Endothelial cell of umbilical vein (primary cell): ENCODE measurements at regions not wholly inside any gene's neighbourhood (a gene's known extent, or its start where the extent isn't known, plus 50 kb on each side); places are given as distances from the start of the nearest gene placed in this dataset.

ENCODE experiments used
- BruUV-seq: library from RNA; stranded (reverse); fragments of 400-500 nt; replicated peaks from 2 replicates; lab custom pipeline; 2021; lab: Mats Ljungman, UMichigan
- CTCF ChIA-PET: fragments of 300-600, 350-600 bp; sonication (Branson Sonifier 250); formaldehyde crosslinking; loops from one replicate; lab custom pipeline; 2021; ENCODE audit warnings: antibody characterized with exemption, inconsistent platforms; lab: Charles Lee
- POLR2A ChIA-PET: fragments of 300-600, 350-600 bp; sonication (Branson Sonifier 250); formaldehyde crosslinking; loops from one replicate; lab custom pipeline; 2021; ENCODE audit warnings: antibody characterized with exemption, inconsistent platforms; lab: Charles Lee
- DNase-seq: peaks from one replicate; pipeline ENCODE4 v3.0.0-alpha.2; 2011; ENCODE audit warnings: low read depth, low spot score
- FAIRE-seq: peaks from 2 replicates; lab custom pipeline; 2011; peaks lifted over from hg19 to GRCh38; lab: Jason Lieb, UNC
- H2AFZ ChIP-seq: 2 replicates; pipeline ENCODE4 v1.6.0; 2012; ENCODE audit warnings: low read depth, low read length, control low read depth, inconsistent platforms
- H3K27ac ChIP-seq: 2 replicates; pipeline ENCODE4 v1.5.1; 2011; ENCODE audit warnings: low read depth, mild to moderate bottlenecking, control low read depth, low read length, moderate library complexity; ENCODE audit not compliant: insufficient read depth
- H3K27me3 ChIP-seq, 2 experiments: 2 replicates each; pipeline versions ENCODE4 v1.6.0 to v1.6.1; 2011; ENCODE audit warnings: low read length in 2 of 2, mixed read lengths in 1 of 2; ENCODE audit not compliant: control insufficient read depth in 2 of 2, insufficient read depth in 2 of 2
- H3K36me3 ChIP-seq, 2 experiments: 2 replicates in 1 of 2; 3 replicates in 1 of 2; pipeline ENCODE4 v1.5.1; 2011; ENCODE audit warnings: low read length in 2 of 2, mild to moderate bottlenecking in 1 of 2, moderate library complexity in 1 of 2; ENCODE audit not compliant: control insufficient read depth in 2 of 2, insufficient read depth in 2 of 2; ENCODE audit errors: extremely low read depth in 1 of 2
- H3K4me1 ChIP-seq: 3 replicates; pipeline ENCODE4 v1.5.1; 2011; ENCODE audit warnings: mild to moderate bottlenecking, low read length; ENCODE audit not compliant: control insufficient read depth, insufficient read depth; ENCODE audit errors: extremely low read depth
- H3K4me2 ChIP-seq: 2 replicates; pipeline ENCODE4 v1.6.1; 2011; ENCODE audit warnings: low read length, control low read depth, mixed read lengths; ENCODE audit not compliant: insufficient read depth
- H3K4me3 ChIP-seq, 3 experiments: fragments of 200-600 bp in 1 of 3; sonication (generic), shearing (Covaris generic) in 1 of 3; replicated peaks in 1 of 3; 2 replicates each; pipeline ENCODE4 v1.5.1; 2011 to 2016; ENCODE audit warnings: control low read depth in 3 of 3, low read length in 3 of 3, mild to moderate bottlenecking in 2 of 3, inconsistent platforms in 1 of 3, low read depth in 1 of 3, moderate library complexity in 1 of 3; ENCODE audit not compliant: insufficient read depth in 1 of 3
- H3K79me2 ChIP-seq: 2 replicates; pipeline ENCODE4 v1.6.0; 2012; ENCODE audit warnings: low read length, inconsistent platforms; ENCODE audit not compliant: control insufficient read depth, insufficient read depth
- H3K9ac ChIP-seq: replicated peaks from 2 replicates; pipeline ENCODE3; 2011; ENCODE audit warnings: low read length, control low read depth; ENCODE audit not compliant: insufficient read depth; ENCODE audit errors: extremely low read depth
- H3K9me1 ChIP-seq: replicated peaks from 3 replicates; pipeline ENCODE4 v1.6.0; 2011; ENCODE audit warnings: mild to moderate bottlenecking, low read length; ENCODE audit not compliant: control insufficient read depth, insufficient read depth; ENCODE audit errors: extremely low read depth
- H3K9me3 ChIP-seq: replicated peaks from 2 replicates; pipeline ENCODE4 v1.5.1; 2012; ENCODE audit warnings: low read length, inconsistent platforms; ENCODE audit not compliant: control insufficient read depth, insufficient read depth
- H4K20me1 ChIP-seq: replicated peaks from 2 replicates; pipeline ENCODE3; 2011; ENCODE audit warnings: mild to moderate bottlenecking, low read length; ENCODE audit not compliant: control insufficient read depth, insufficient read depth; ENCODE audit errors: extremely low read depth
- CTCF ChIP-seq, 2 donors: IDR thresholded peaks; 1 replicate in 1 of 2; 2 replicates in 1 of 2; pipeline ENCODE4 v1.5.1; 2011; ENCODE audit warnings: low read length in 2 of 2, mild to moderate bottlenecking in 2 of 2, moderate library complexity in 2 of 2, control low read depth in 1 of 2, inconsistent platforms in 1 of 2, low read depth in 1 of 2; ENCODE audit not compliant: insufficient read depth in 1 of 2; ENCODE audit errors: extremely low read depth in 1 of 2
- EZH2 ChIP-seq: IDR thresholded peaks from 2 replicates; pipeline ENCODE4 v1.6.1; 2012; ENCODE audit warnings: borderline replicate concordance, low read depth, mild to moderate bottlenecking, moderate library complexity, low read length, inconsistent platforms; ENCODE audit not compliant: severe bottlenecking
- FOS ChIP-seq: IDR thresholded peaks from 2 replicates; pipeline ENCODE4 v1.6.1; 2011; ENCODE audit warnings: mild to moderate bottlenecking, low read length, moderate library complexity, borderline replicate concordance; ENCODE audit not compliant: insufficient read depth
- GATA2 ChIP-seq: IDR thresholded peaks from 2 replicates; pipeline ENCODE4 v1.7.0; 2011; ENCODE audit warnings: low read depth, mild to moderate bottlenecking, moderate library complexity, mixed read lengths, low read length; ENCODE audit not compliant: insufficient read length, insufficient read depth
- JUN ChIP-seq: IDR thresholded peaks from 2 replicates; pipeline ENCODE4 v1.6.1; 2011; ENCODE audit warnings: borderline replicate concordance, low read depth; ENCODE audit not compliant: insufficient read length, insufficient read depth
- MAX ChIP-seq: IDR thresholded peaks from 2 replicates; pipeline ENCODE4 v1.6.1; 2011; ENCODE audit not compliant: insufficient read depth, insufficient read length
- MYC ChIP-seq: IDR thresholded peaks from one replicate; pipeline ENCODE4 v1.6.1; 2011; ENCODE audit warnings: mild to moderate bottlenecking, low read depth, low read length
- POLR2A ChIP-seq: IDR thresholded peaks from 2 replicates; pipeline ENCODE4 v1.6.1; 2012; ENCODE audit warnings: low read depth, mild to moderate bottlenecking, control low read depth, low read length
- POLR2AphosphoS5 ChIP-seq: IDR thresholded peaks from 2 replicates; pipeline ENCODE4 v1.6.1; 2012; ENCODE audit warnings: low read depth, mild to moderate bottlenecking, control low read depth, low read length, moderate library complexity; ENCODE audit not compliant: insufficient read depth
- dilution Hi-C: fragments of 300-500 bp; cut with MboI; formaldehyde crosslinking; loops from one replicate; pipeline ENCODE4 v1.15.0; 2019; ENCODE audit warnings: low sequenced_read_pairs; ENCODE audit not compliant: extremely low pct_ligation_motif_present
- intact Hi-C: fragments of 100-400 bp; cut with micrococcal nuclease; formaldehyde crosslinking; loops from one replicate; pipeline ENCODE4 v1.10.0; 2022

GRCh38 chr22:47284822-47285221 lies 522.4 kb downstream of the TBC1D22A start:
- Histone ChIP-seq H3K4me1 (no peaks in the 10 kb centered on the region), H3K27ac (no peak overlapping the region), H3K9me3 (no peaks in the 10 kb centered on the region), H3K4me3 (no peak overlapping the region), H3K79me2 (no peaks in the 10 kb centered on the region), H3K9me1 (no peaks in the 10 kb centered on the region), H2AFZ (no peak overlapping the region), H3K36me3 (no peaks in the 10 kb centered on the region), H4K20me1 (no peaks in the 10 kb centered on the region), H3K9ac (no peak overlapping the region), H3K27me3 (no peaks in the 10 kb centered on the region), H3K4me2 (no peak overlapping the region)
- no TSS peak for BruUV-seq
- ChIA-PET CTCF (no interaction called here), POLR2A (no interaction called here)
- no peak for DNase-seq
- intact Hi-C loops, result no loop called here
- TF ChIP-seq FOS, result no peak
- TF ChIP-seq GATA2, result no peak
- TF ChIP-seq EZH2, result no peak
- TF ChIP-seq MAX, result no peak
- no peak for TF ChIP-seq POLR2A
- TF ChIP-seq MYC, result no peak
- no peak for TF ChIP-seq POLR2AphosphoS5
- no peak for TF ChIP-seq CTCF (IDR thresholded peaks at IDR 0.05; ENCODE audit: extremely low read depth in 1 of 2, insufficient read depth in 1 of 2, low read depth in 1 of 2, low read length in 2 of 2)
- no peak for TF ChIP-seq JUN
- dilution Hi-C loops, result no loop called here
- FAIRE-seq, result no peak
